ENCODE measurements at regions not wholly inside any gene's neighbourhood (a gene's known extent, or its start where the extent isn't known, plus 50 kb on each side); places are given as distances from the start of the nearest gene placed in this dataset.

GRCh38 chr7:85475071-85475470 is 288.2 kb upstream of the SEMA3D start:
- no peaks in the 10 kb centered on the region for H3K36me3 ChIP-seq (ENCODE audit: low read depth)
- H3K27me3 ChIP-seq (ENCODE audit: insufficient read depth, poor library complexity, severe bottlenecking), result peaks cover 4% of the 10 kb centered on the region
- H3K27ac ChIP-seq (ENCODE audit: poor library complexity, severe bottlenecking), result no peak overlapping the region
- no peak for TF ChIP-seq CTCF (IDR thresholded peaks at IDR 0.05; ENCODE audit: poor library complexity, severe bottlenecking)
- no peaks in the 10 kb centered on the region for H3K4me1 ChIP-seq (ENCODE audit: insufficient read depth, poor library complexity, severe bottlenecking)
- H3K9me3 ChIP-seq (ENCODE audit: severe bottlenecking), result no peaks in the 10 kb centered on the region
- H3K4me3 ChIP-seq (ENCODE audit: severe bottlenecking), result no peak overlapping the region
- ATAC-seq (ENCODE audit: low read depth) (no peak), DNase-seq (ENCODE audit: low spot score) (no peak)

GRCh38 chr7:85474234-85474633 is 287.4 kb upstream of the SEMA3D start:
- no peaks in the 10 kb centered on the region for H3K36me3 ChIP-seq (ENCODE audit: low read depth)
- no peak overlapping the region for H3K4me3 ChIP-seq (ENCODE audit: severe bottlenecking)
- no peak for ATAC-seq (ENCODE audit: low read depth)
- H3K27me3 ChIP-seq (ENCODE audit: insufficient read depth, poor library complexity, severe bottlenecking), result peaks cover 4% of the 10 kb centered on the region
- H3K4me1 ChIP-seq (ENCODE audit: insufficient read depth, poor library complexity, severe bottlenecking), result no peaks in the 10 kb centered on the region
- no peak for DNase-seq (ENCODE audit: low spot score)
- no peak for TF ChIP-seq CTCF (IDR thresholded peaks at IDR 0.05; ENCODE audit: poor library complexity, severe bottlenecking)
- no peak overlapping the region for H3K27ac ChIP-seq (ENCODE audit: poor library complexity, severe bottlenecking)
- H3K9me3 ChIP-seq (ENCODE audit: severe bottlenecking), result no peaks in the 10 kb centered on the region

GRCh38 chr7:85471740-85472139 is 284.9 kb upstream of the SEMA3D start:
- Histone ChIP-seq H3K4me1 (ENCODE audit: insufficient read depth, poor library complexity, severe bottlenecking) (no peaks in the 10 kb centered on the region), H3K36me3 (ENCODE audit: low read depth) (no peaks in the 10 kb centered on the region), H3K9me3 (ENCODE audit: severe bottlenecking) (no peaks in the 10 kb centered on the region), H3K27ac (ENCODE audit: poor library complexity, severe bottlenecking) (no peak overlapping the region), H3K4me3 (ENCODE audit: severe bottlenecking) (no peak overlapping the region), H3K27me3 (ENCODE audit: insufficient read depth, poor library complexity, severe bottlenecking) (peaks cover 4% of the 10 kb centered on the region)
- DNase-seq (ENCODE audit: low spot score) (no peak), ATAC-seq (ENCODE audit: low read depth) (no peak)
- no peak for TF ChIP-seq CTCF (IDR thresholded peaks at IDR 0.05; ENCODE audit: poor library complexity, severe bottlenecking)

- ATAC-seq (ENCODE audit: low read depth) (no peak), DNase-seq (ENCODE audit: low spot score) (no peak)
- Histone ChIP-seq H3K4me3 (ENCODE audit: severe bottlenecking) (no peak overlapping the region), H3K27ac (ENCODE audit: poor library complexity, severe bottlenecking) (no peak overlapping the region), H3K36me3 (ENCODE audit: low read depth) (no peaks in the 10 kb centered on the region), H3K27me3 (ENCODE audit: insufficient read depth, poor library complexity, severe bottlenecking) (peaks cover 4% of the 10 kb centered on the region), H3K4me1 (ENCODE audit: insufficient read depth, poor library complexity, severe bottlenecking) (no peaks in the 10 kb centered on the region), H3K9me3 (ENCODE audit: severe bottlenecking) (no peaks in the 10 kb centered on the region)
- no peak for TF ChIP-seq CTCF (IDR thresholded peaks at IDR 0.05; ENCODE audit: poor library complexity, severe bottlenecking)
Measured at GRCh38 chr7:85471307-85471706, 284.5 kb upstream of the SEMA3D start.

- Histone ChIP-seq H3K27me3 (ENCODE audit: insufficient read depth, poor library complexity, severe bottlenecking) (peaks cover 4% of the 10 kb centered on the region), H3K36me3 (ENCODE audit: low read depth) (no peaks in the 10 kb centered on the region), H3K27ac (ENCODE audit: poor library complexity, severe bottlenecking) (no peak overlapping the region), H3K4me3 (ENCODE audit: severe bottlenecking) (no peak overlapping the region), H3K4me1 (ENCODE audit: insufficient read depth, poor library complexity, severe bottlenecking) (no peaks in the 10 kb centered on the region), H3K9me3 (ENCODE audit: severe bottlenecking) (no peaks in the 10 kb centered on the region)
- ATAC-seq (ENCODE audit: low read depth) (no peak), DNase-seq (ENCODE audit: low spot score) (no peak)
- no peak for TF ChIP-seq CTCF (IDR thresholded peaks at IDR 0.05; ENCODE audit: poor library complexity, severe bottlenecking)
Measured at GRCh38 chr7:85469446-85470010, 282.7 kb upstream of the SEMA3D start.

Measured in RWPE2 (cell line).